Fibroblast of lung (primary cell): ENCODE measurements at regions not wholly inside any gene's neighbourhood (a gene's known extent, or its start where the extent isn't known, plus 50 kb on each side); places are given as distances from the start of the nearest gene placed in this dataset.

Source experiments
- EZH2 ChIP-seq: IDR thresholded peaks from 2 replicates; pipeline ENCODE4 v1.5.1; 2012; ENCODE audit warnings: low read length, control low read depth, mild to moderate bottlenecking; ENCODE audit errors: missing control alignments
- TF ChIP-seq, protein P1 (sequence below), 2 donors: IDR thresholded peaks in 1 of 2; conservative IDR thresholded peaks in 1 of 2; 1 replicate in 1 of 2; 2 replicates in 1 of 2; pipeline ENCODE4 v1.5.1; 2011 to 2012; ENCODE audit warnings: low read length in 2 of 2, control low read depth in 1 of 2, inconsistent platforms in 1 of 2, low read depth in 1 of 2, mild to moderate bottlenecking in 1 of 2

DNA sequence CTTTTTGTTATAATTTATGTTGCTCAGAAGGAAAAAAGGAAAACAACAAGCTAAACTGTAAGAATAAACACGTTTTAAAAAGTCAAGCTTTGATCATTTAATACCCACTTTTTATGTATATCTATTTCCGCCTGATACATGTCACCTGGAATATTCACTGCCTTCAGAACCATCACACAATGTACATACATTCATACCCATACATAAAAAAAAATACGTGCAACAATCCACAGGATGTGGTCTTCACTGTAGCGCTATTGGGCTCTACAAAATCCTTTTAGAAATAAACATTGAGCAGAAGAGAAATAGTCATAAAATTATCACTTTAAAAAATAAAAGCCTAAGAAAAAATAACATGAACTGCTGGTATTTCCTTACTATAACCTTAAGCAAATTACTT lies 1078.9 kb upstream of the LRRTM3 start:
- TF ChIP-seq, protein P1, sequence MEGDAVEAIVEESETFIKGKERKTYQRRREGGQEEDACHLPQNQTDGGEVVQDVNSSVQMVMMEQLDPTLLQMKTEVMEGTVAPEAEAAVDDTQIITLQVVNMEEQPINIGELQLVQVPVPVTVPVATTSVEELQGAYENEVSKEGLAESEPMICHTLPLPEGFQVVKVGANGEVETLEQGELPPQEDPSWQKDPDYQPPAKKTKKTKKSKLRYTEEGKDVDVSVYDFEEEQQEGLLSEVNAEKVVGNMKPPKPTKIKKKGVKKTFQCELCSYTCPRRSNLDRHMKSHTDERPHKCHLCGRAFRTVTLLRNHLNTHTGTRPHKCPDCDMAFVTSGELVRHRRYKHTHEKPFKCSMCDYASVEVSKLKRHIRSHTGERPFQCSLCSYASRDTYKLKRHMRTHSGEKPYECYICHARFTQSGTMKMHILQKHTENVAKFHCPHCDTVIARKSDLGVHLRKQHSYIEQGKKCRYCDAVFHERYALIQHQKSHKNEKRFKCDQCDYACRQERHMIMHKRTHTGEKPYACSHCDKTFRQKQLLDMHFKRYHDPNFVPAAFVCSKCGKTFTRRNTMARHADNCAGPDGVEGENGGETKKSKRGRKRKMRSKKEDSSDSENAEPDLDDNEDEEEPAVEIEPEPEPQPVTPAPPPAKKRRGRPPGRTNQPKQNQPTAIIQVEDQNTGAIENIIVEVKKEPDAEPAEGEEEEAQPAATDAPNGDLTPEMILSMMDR (conservative IDR thresholded peaks at IDR 0.05 in 1 of 2, IDR thresholded peaks at IDR 0.05 in 1 of 2; ENCODE audit: low read depth in 1 of 2, low read length in 2 of 2): no peak
- TF ChIP-seq EZH2: no peak
